ENCODE measurements at regions not wholly inside any gene's neighbourhood (a gene's known extent, or its start where the extent isn't known, plus 50 kb on each side); places are given as distances from the start of the nearest gene placed in this dataset.

DNA sequence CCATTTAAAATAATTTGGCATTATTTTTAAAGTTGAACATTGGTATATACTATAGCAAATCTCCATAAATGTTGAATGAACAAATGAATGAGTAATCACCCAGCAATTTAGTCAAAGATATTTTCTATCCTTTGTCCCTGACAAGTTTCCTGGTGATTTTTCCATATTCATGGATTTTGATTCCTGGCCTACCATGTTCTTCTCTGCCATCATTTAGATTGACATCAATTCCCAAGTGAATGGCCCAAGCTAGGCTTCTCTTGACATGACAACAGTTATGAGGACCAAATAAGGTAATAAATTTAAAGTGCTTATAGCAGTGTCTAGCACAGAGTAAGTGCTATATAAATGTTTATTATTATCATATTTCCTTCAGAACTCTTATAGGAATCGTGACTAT is 120.1 kb upstream of the ADGRF1 start:
- TF ChIP-seq SIN3A (IDR thresholded peaks at IDR 0.05; ENCODE audit: borderline replicate concordance, insufficient read depth, low read length) (no peak), POLR2AphosphoS5 (IDR thresholded peaks at IDR 0.05; ENCODE audit: low read depth, low read length) (no peak), TAF1 (IDR thresholded peaks at IDR 0.05; ENCODE audit: borderline replicate concordance, insufficient read depth, low read length) (no peak)
- TF ChIP-seq, protein P1, sequence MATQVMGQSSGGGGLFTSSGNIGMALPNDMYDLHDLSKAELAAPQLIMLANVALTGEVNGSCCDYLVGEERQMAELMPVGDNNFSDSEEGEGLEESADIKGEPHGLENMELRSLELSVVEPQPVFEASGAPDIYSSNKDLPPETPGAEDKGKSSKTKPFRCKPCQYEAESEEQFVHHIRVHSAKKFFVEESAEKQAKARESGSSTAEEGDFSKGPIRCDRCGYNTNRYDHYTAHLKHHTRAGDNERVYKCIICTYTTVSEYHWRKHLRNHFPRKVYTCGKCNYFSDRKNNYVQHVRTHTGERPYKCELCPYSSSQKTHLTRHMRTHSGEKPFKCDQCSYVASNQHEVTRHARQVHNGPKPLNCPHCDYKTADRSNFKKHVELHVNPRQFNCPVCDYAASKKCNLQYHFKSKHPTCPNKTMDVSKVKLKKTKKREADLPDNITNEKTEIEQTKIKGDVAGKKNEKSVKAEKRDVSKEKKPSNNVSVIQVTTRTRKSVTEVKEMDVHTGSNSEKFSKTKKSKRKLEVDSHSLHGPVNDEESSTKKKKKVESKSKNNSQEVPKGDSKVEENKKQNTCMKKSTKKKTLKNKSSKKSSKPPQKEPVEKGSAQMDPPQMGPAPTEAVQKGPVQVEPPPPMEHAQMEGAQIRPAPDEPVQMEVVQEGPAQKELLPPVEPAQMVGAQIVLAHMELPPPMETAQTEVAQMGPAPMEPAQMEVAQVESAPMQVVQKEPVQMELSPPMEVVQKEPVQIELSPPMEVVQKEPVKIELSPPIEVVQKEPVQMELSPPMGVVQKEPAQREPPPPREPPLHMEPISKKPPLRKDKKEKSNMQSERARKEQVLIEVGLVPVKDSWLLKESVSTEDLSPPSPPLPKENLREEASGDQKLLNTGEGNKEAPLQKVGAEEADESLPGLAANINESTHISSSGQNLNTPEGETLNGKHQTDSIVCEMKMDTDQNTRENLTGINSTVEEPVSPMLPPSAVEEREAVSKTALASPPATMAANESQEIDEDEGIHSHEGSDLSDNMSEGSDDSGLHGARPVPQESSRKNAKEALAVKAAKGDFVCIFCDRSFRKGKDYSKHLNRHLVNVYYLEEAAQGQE (IDR thresholded peaks at IDR 0.05; ENCODE audit: insufficient read depth in 1 of 2, low read depth in 2 of 2, low read length in 2 of 2), result no peak
